K562 (cell line): ENCODE measurements at regions not wholly inside any gene's neighbourhood (a gene's known extent, or its start where the extent isn't known, plus 50 kb on each side); places are given as distances from the start of the nearest gene placed in this dataset.

ENCODE experiments used
- ATF1 ChIP-seq, 2 experiments: fragments of 450-650 bp in 1 of 2; IDR thresholded peaks; 2 replicates each; pipeline ENCODE4 v1.6.1; 2016; ENCODE audit warnings: missing compliant biosample characterization in 1 of 2, missing genetic modification characterization in 1 of 2
- JUN ChIP-seq, 2 experiments: sonication (generic) in 1 of 2; formaldehyde crosslinking in 1 of 2; IDR thresholded peaks; 2 replicates each; pipeline versions ENCODE4 v1.6.1 to v1.8.0; 2012 to 2022; ENCODE audit warnings: borderline replicate concordance in 2 of 2, mild to moderate bottlenecking in 2 of 2, improper control_type of control experiment in 1 of 2, low read depth in 1 of 2, low read length in 1 of 2, missing genetic modification reagents in 1 of 2

DNA sequence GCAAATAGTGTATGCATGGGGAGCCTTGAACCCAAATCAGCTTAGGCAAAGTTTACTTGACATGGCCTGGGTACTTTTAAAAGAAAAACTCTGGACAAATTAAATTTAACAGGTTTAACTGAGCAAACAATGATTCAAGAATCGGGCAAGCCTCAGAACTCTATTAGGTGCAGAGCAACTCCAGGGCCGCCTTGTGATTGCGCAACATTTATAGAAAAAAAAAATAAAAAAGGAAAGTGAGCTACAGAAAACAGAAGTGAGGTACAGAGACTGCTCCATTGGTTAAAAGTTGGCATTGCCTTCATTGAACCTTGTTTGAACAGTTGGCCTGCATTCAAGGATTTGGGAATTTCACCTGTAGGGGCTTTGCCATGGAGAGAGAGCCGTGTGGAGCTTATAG, 421.0 kb upstream of the TSHZ3 start:
- TF ChIP-seq ATF1 (CRISPR knock-in tag; IDR thresholded peaks at IDR 0.05): no peak
- TF ChIP-seq ATF1 (tag; IDR thresholded peaks at IDR 0.05): no peak
- TF ChIP-seq JUN (IDR thresholded peaks at IDR 0.05; ENCODE audit: borderline replicate concordance, low read depth, low read length): no peak
- no peak for TF ChIP-seq JUN (CRISPR knock-in tag; IDR thresholded peaks at IDR 0.05; ENCODE audit: borderline replicate concordance)
